Neural cell (in vitro differentiated cells): ENCODE measurements at regions not wholly inside any gene's neighbourhood (a gene's known extent, or its start where the extent isn't known, plus 50 kb on each side); places are given as distances from the start of the nearest gene placed in this dataset.

ENCODE experiments used
- H2AFZ ChIP-seq: fragments of 200-600, 300-800 bp; sonication (generic), shearing (Covaris generic); 2 replicates; pipeline ENCODE4 v1.6.0; 2014; ENCODE audit warnings: low read depth, mild to moderate bottlenecking, antibody characterized with exemption, low read length, moderate library complexity
- H3F3A ChIP-seq: fragments of 200-600 bp; shearing (Covaris generic); 2 replicates; pipeline ENCODE4 v1.6.1; 2016; ENCODE audit warnings: mild to moderate bottlenecking, moderate library complexity, mixed read lengths, antibody characterized with exemption, low read length; ENCODE audit not compliant: insufficient read depth, poor library complexity, severe bottlenecking
- H3K27ac ChIP-seq: fragments of 200-600, 300-800 bp; sonication (generic), shearing (Covaris generic); 2 replicates; pipeline ENCODE4 v1.5.1; 2014; ENCODE audit warnings: mild to moderate bottlenecking, low read length, moderate library complexity
- H3K27me3 ChIP-seq: fragments of 300-800, 200-600 bp; sonication (generic), shearing (Covaris generic); 2 replicates; pipeline ENCODE4 v1.6.0; 2014; ENCODE audit warnings: mild to moderate bottlenecking, low read depth, low read length, moderate library complexity; ENCODE audit not compliant: insufficient read depth
- H3K36me3 ChIP-seq: fragments of 300-800, 200-600 bp; sonication (generic), shearing (Covaris generic); 2 replicates; pipeline ENCODE4 v1.5.1; 2014; ENCODE audit warnings: mild to moderate bottlenecking, antibody characterized with exemption, low read length, moderate library complexity; ENCODE audit not compliant: insufficient read depth
- H3K4me2 ChIP-seq: fragments of 300-800, 200-600 bp; sonication (generic), shearing (Covaris generic); 2 replicates; pipeline ENCODE4 v1.6.0; 2014; ENCODE audit warnings: mild to moderate bottlenecking, low read length
- H3K4me3 ChIP-seq: fragments of 300-800, 200-600 bp; sonication (generic), shearing (Covaris generic); 2 replicates; pipeline ENCODE4 v1.5.1; 2014; ENCODE audit warnings: mild to moderate bottlenecking, low read length, moderate library complexity
- H3K79me2 ChIP-seq: fragments of 200-600 bp; shearing (Covaris generic); replicated peaks from 2 replicates; pipeline ENCODE4 v1.6.0; 2014; ENCODE audit warnings: mild to moderate bottlenecking, low read length, moderate library complexity; ENCODE audit not compliant: insufficient read depth
- H3K9ac ChIP-seq: fragments of 300-800, 200-600 bp; sonication (generic), shearing (Covaris generic); 2 replicates; pipeline ENCODE4 v1.6.1; 2016; ENCODE audit warnings: mild to moderate bottlenecking, low read length, mixed read lengths
- H3K9me2 ChIP-seq: fragments of 200-600 bp; shearing (Covaris generic); 2 replicates; pipeline ENCODE4 v1.6.1; 2016; ENCODE audit warnings: mild to moderate bottlenecking, low read length, mixed read lengths; ENCODE audit not compliant: insufficient read depth
- H3K9me3 ChIP-seq: fragments of 200-600, 300-800 bp; sonication (generic), shearing (Covaris generic); 2 replicates; pipeline ENCODE4 v1.6.1; 2016; ENCODE audit warnings: mild to moderate bottlenecking, mixed run types, low read length, moderate library complexity, mixed read lengths
- H4K20me1 ChIP-seq: fragments of 200-600 bp; shearing (Covaris generic); 2 replicates; pipeline ENCODE4 v1.6.1; 2016; ENCODE audit warnings: mild to moderate bottlenecking, mixed run types; ENCODE audit not compliant: insufficient read depth
- EP300 ChIP-seq: fragments of 450-650 bp; conservative IDR thresholded peaks from 2 replicates; pipeline ENCODE4 v1.6.1; 2014; ENCODE audit warnings: antibody characterized with exemption, mild to moderate bottlenecking, moderate library complexity; ENCODE audit not compliant: poor library complexity, severe bottlenecking
- EZH2 ChIP-seq: fragments of 200-600, 300-800 bp; shearing (Covaris generic), sonication (generic); IDR thresholded peaks from 2 replicates; pipeline ENCODE4 v1.6.1; 2014; ENCODE audit warnings: antibody characterized with exemption, low read length, borderline replicate concordance, mild to moderate bottlenecking; ENCODE audit not compliant: insufficient read depth, poor library complexity, severe bottlenecking
- MXI1 ChIP-seq: fragments of 450-650 bp; conservative IDR thresholded peaks from 2 replicates; pipeline ENCODE4 v1.6.1; 2014; ENCODE audit warnings: antibody characterized with exemption, mild to moderate bottlenecking; ENCODE audit not compliant: poor library complexity, severe bottlenecking
- POLR2AphosphoS5 ChIP-seq: IDR thresholded peaks from 2 replicates; pipeline ENCODE4 v1.6.1; 2012
- RAD21 ChIP-seq: fragments of 450-650 bp; conservative IDR thresholded peaks from 2 replicates; pipeline ENCODE4 v1.6.1; 2014; ENCODE audit warnings: antibody characterized with exemption, mild to moderate bottlenecking, moderate library complexity
- REST ChIP-seq: IDR thresholded peaks from 2 replicates; pipeline ENCODE4 v1.6.1; 2012; ENCODE audit warnings: borderline replicate concordance
- SMC3 ChIP-seq: fragments of 450-650 bp; conservative IDR thresholded peaks from 2 replicates; pipeline ENCODE4 v1.6.1; 2014; ENCODE audit warnings: antibody characterized with exemption, mild to moderate bottlenecking, moderate library complexity; ENCODE audit not compliant: poor library complexity
- TAF1 ChIP-seq: IDR thresholded peaks from 2 replicates; pipeline ENCODE4 v1.6.1; 2012; ENCODE audit warnings: low read depth
- TF ChIP-seq, protein P1 (sequence below): fragments of 450-650 bp; IDR thresholded peaks from 2 replicates; pipeline ENCODE4 v1.5.1; 2014; ENCODE audit warnings: antibody characterized with exemption, mild to moderate bottlenecking, moderate library complexity; ENCODE audit not compliant: poor library complexity, severe bottlenecking

DNA sequence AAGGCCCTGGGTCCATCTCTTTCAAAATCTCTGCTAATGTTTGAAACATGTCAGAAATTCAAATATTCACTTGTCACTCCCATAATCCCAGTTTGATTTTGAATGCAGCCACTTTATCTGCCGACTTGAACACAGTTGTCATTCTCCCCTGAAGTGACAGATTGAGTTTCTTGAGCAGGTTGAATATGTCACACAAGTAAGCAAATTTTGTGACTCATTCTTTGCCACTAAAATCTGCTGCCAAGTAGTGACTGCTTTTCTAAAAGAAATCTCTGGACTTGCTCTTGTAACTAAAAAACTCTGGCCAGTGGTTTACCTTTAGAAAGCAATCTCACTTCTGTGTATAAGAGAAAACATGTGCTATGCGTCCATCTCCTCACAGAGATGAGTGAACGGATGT is 357.1 kb downstream of the LMO7 start:
- H3K27me3 ChIP-seq, result no peaks in the 10 kb centered on the region
- H3K27ac ChIP-seq, result no peak overlapping the region
- no peaks in the 10 kb centered on the region for H3K36me3 ChIP-seq
- no peak overlapping the region for H3K9ac ChIP-seq
- no peak overlapping the region for H3K4me2 ChIP-seq
- H3K9me2 ChIP-seq, result no peaks in the 10 kb centered on the region
- H3K79me2 ChIP-seq, result no peaks in the 10 kb centered on the region
- no peak overlapping the region for H3K4me3 ChIP-seq
- no peaks in the 10 kb centered on the region for H4K20me1 ChIP-seq
- no peak for TF ChIP-seq EZH2
- TF ChIP-seq POLR2AphosphoS5, result peak; percentile 32
- peak; percentile 86 for TF ChIP-seq EP300
- H2AFZ ChIP-seq, result no peak overlapping the region
- peaks cover 3% of the 10 kb centered on the region for H3K9me3 ChIP-seq
- no peaks in the 10 kb centered on the region for H3F3A ChIP-seq

DNA sequence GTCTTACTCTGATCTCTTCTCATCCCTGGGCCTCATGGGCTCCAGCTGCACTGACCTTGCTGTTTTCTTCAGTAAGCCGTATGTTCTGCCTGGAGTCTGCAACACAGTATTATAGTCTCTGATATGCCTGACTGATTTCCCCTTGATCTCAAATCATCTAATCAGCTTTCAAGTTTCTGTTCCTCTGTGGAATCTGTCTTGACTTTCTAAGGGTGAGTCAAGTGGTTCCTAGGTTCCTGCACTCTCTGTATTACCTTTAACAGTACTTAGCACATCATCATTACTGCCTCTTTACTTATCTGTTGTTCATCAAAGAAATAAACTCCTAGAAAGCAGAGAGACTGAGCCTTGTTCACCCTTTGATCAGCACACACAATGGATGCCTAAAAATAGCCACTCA is 350.7 kb downstream of the LMO7 start:
- H2AFZ ChIP-seq, result no peak overlapping the region
- no peaks in the 10 kb centered on the region for H3K36me3 ChIP-seq
- no peak overlapping the region for H3K4me2 ChIP-seq
- TF ChIP-seq EZH2 (no peak), MXI1 (no peak), POLR2AphosphoS5 (no peak), EP300 (no peak), RAD21 (no peak), SMC3 (no peak), TAF1 (no peak), REST (no peak)
- TF ChIP-seq, protein P1, sequence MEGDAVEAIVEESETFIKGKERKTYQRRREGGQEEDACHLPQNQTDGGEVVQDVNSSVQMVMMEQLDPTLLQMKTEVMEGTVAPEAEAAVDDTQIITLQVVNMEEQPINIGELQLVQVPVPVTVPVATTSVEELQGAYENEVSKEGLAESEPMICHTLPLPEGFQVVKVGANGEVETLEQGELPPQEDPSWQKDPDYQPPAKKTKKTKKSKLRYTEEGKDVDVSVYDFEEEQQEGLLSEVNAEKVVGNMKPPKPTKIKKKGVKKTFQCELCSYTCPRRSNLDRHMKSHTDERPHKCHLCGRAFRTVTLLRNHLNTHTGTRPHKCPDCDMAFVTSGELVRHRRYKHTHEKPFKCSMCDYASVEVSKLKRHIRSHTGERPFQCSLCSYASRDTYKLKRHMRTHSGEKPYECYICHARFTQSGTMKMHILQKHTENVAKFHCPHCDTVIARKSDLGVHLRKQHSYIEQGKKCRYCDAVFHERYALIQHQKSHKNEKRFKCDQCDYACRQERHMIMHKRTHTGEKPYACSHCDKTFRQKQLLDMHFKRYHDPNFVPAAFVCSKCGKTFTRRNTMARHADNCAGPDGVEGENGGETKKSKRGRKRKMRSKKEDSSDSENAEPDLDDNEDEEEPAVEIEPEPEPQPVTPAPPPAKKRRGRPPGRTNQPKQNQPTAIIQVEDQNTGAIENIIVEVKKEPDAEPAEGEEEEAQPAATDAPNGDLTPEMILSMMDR, result no peak
- no peaks in the 10 kb centered on the region for H3K27me3 ChIP-seq
- no peaks in the 10 kb centered on the region for H3F3A ChIP-seq
- H4K20me1 ChIP-seq, result no peaks in the 10 kb centered on the region
- H3K4me3 ChIP-seq, result no peak overlapping the region
- no peak overlapping the region for H3K27ac ChIP-seq
- H3K9me2 ChIP-seq, result no peaks in the 10 kb centered on the region
- no peak overlapping the region for H3K9ac ChIP-seq
- no peaks in the 10 kb centered on the region for H3K79me2 ChIP-seq
- H3K9me3 ChIP-seq, result peaks cover 3% of the 10 kb centered on the region

DNA sequence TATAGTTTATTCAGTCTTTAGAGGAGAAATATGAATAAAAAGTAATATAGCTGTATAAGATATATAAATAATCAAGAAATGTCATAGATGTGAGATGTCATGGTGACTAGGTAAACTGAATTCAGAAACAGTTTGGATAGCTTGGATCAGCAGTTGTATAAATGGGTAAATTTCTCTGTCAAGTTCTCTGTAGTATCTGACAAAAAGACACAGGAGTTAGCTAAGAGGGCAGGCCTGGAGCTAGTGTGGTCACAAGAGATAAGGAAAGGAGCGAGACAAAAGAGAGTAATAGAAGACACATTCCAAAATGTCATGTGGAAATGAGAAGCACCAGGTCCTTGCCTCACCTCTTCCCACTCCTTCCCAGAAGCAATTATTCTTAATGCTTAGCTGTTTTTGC is 349.0 kb downstream of the LMO7 start:
- Histone ChIP-seq H3K27me3 (no peaks in the 10 kb centered on the region), H3K4me3 (no peak overlapping the region), H3K9me2 (no peaks in the 10 kb centered on the region), H3K4me2 (no peak overlapping the region), H3K79me2 (no peaks in the 10 kb centered on the region), H3K9me3 (peaks cover 3% of the 10 kb centered on the region), H4K20me1 (no peaks in the 10 kb centered on the region), H3F3A (no peaks in the 10 kb centered on the region), H3K36me3 (no peaks in the 10 kb centered on the region), H2AFZ (no peak overlapping the region), H3K9ac (no peak overlapping the region), H3K27ac (no peak overlapping the region)
- TF ChIP-seq RAD21 (no peak), REST (no peak), POLR2AphosphoS5 (no peak), EP300 (no peak), TAF1 (no peak), MXI1 (no peak), SMC3 (no peak), EZH2 (no peak)
- TF ChIP-seq, protein P1, result no peak
